ENCODE measurements at regions not wholly inside any gene's neighbourhood (a gene's known extent, or its start where the extent isn't known, plus 50 kb on each side); places are given as distances from the start of the nearest gene placed in this dataset.

GRCh38 chr13:107901996-107902562, 313.3 kb downstream of the LIG4 start:
- ChIA-PET POLR2A (no interaction called here), CTCF (no interaction called here)
- no peak overlapping the region for H3K4me3 Mint-ChIP-seq
- H3K27me3 ChIP-seq (ENCODE audit: control insufficient read depth in 1 of 2, insufficient read depth in 2 of 2, low read length in 2 of 2) = no peaks in the 10 kb centered on the region
- H3K27ac ChIP-seq (ENCODE audit: low read depth in 1 of 2, low read length in 2 of 2) = no peak overlapping the region
- no peak overlapping the region for H3K27ac Mint-ChIP-seq
- DNase-seq (no peak), ATAC-seq (ENCODE audit: poor library complexity) (no peak)
- no peaks in the 10 kb centered on the region for H3K4me1 ChIP-seq (ENCODE audit: insufficient read depth, low read length)
- H3K36me3 Mint-ChIP-seq (ENCODE audit: low read depth) = no peaks in the 10 kb centered on the region
- TF ChIP-seq, protein P1, sequence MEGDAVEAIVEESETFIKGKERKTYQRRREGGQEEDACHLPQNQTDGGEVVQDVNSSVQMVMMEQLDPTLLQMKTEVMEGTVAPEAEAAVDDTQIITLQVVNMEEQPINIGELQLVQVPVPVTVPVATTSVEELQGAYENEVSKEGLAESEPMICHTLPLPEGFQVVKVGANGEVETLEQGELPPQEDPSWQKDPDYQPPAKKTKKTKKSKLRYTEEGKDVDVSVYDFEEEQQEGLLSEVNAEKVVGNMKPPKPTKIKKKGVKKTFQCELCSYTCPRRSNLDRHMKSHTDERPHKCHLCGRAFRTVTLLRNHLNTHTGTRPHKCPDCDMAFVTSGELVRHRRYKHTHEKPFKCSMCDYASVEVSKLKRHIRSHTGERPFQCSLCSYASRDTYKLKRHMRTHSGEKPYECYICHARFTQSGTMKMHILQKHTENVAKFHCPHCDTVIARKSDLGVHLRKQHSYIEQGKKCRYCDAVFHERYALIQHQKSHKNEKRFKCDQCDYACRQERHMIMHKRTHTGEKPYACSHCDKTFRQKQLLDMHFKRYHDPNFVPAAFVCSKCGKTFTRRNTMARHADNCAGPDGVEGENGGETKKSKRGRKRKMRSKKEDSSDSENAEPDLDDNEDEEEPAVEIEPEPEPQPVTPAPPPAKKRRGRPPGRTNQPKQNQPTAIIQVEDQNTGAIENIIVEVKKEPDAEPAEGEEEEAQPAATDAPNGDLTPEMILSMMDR (IDR thresholded peaks at IDR 0.05) = no peak
- H3K4me1 Mint-ChIP-seq (ENCODE audit: low read depth) = no peaks in the 10 kb centered on the region
- no peak overlapping the region for H3K4me3 ChIP-seq (ENCODE audit: low read length)
- peaks cover 4% of the 10 kb centered on the region for H3K9me3 Mint-ChIP-seq
- no peaks in the 10 kb centered on the region for H3K27me3 Mint-ChIP-seq
- peaks cover 0 to 3% of the 10 kb centered on the region in 2 experiments for H3K9me3 ChIP-seq (ENCODE audit: control insufficient read depth in 1 of 2, insufficient read depth in 1 of 2, low read length in 2 of 2)
- intact Hi-C loops (cut with DNase I, micrococcal nuclease) = no loop called here
- H3K36me3 ChIP-seq (ENCODE audit: insufficient read depth, low read length) = no peaks in the 10 kb centered on the region

DNA sequence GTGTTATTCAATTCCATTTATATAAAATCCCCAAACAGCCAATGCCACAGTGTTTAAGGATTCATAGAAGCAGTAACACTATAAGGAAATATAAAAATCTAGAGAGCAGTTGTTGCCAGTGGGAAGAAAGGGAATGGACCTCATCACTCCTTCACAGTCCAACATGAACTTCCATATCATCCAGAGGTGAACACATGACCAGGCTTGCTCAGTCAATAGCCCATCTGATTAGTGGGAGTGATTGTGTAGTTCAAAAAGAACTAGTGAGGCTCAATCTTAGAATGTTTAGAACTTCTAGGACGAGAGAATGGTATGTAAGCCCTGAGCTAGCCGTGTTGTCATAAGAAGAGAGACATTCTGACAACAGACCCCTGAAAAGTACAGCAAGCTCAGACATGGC, 314.1 kb downstream of the LIG4 start:
- Histone ChIP-seq H3K27ac (ENCODE audit: low read depth in 1 of 2, low read length in 2 of 2) (no peak overlapping the region), H3K4me1 (ENCODE audit: insufficient read depth, low read length) (no peaks in the 10 kb centered on the region), H3K4me3 (ENCODE audit: low read length) (no peak overlapping the region), H3K27me3 (ENCODE audit: control insufficient read depth in 1 of 2, insufficient read depth in 2 of 2, low read length in 2 of 2) (no peaks in the 10 kb centered on the region), H3K9me3 (ENCODE audit: control insufficient read depth in 1 of 2, insufficient read depth in 1 of 2, low read length in 2 of 2) (peaks cover 0 to 3% of the 10 kb centered on the region in 2 experiments), H3K36me3 (ENCODE audit: insufficient read depth, low read length) (no peaks in the 10 kb centered on the region)
- Mint-ChIP-seq H3K27me3 (no peaks in the 10 kb centered on the region), H3K4me3 (no peak overlapping the region), H3K4me1 (ENCODE audit: low read depth) (no peaks in the 10 kb centered on the region), H3K36me3 (ENCODE audit: low read depth) (no peaks in the 10 kb centered on the region), H3K9me3 (peaks cover 4% of the 10 kb centered on the region), H3K27ac (no peak overlapping the region)
- TF ChIP-seq, protein P1 (IDR thresholded peaks at IDR 0.05) = no peak
- no peak for DNase-seq
- intact Hi-C loops (cut with DNase I, micrococcal nuclease) = no loop called here
- ChIA-PET CTCF (no interaction called here), POLR2A (no interaction called here)
- ATAC-seq (ENCODE audit: poor library complexity) = no peak

DNA sequence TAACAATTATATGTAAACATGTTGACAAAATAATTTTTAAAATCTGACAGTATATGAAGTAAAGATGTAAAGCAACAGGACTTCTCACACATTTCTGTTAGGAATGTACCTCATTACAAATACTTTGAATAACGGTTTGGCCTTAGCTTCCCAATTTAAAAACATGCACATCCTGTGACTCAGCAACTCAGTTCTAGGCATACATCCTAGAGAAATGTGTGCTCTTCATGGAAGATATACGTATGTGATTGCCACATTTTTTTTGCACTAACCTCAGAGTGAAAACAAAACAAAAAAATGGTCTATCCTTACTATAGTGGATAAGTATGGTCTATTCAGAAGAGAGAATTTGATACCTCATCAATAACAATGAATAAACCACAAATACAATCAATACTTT, 314.6 kb downstream of the LIG4 start:
- ATAC-seq (ENCODE audit: poor library complexity) (no peak), DNase-seq (no peak)
- TF ChIP-seq, protein P1 (IDR thresholded peaks at IDR 0.05) = no peak
- H3K4me1 ChIP-seq (ENCODE audit: insufficient read depth, low read length) = no peaks in the 10 kb centered on the region
- H3K36me3 ChIP-seq (ENCODE audit: insufficient read depth, low read length) = no peaks in the 10 kb centered on the region
- intact Hi-C loops (cut with DNase I, micrococcal nuclease) = no loop called here
- peaks cover 0 to 3% of the 10 kb centered on the region in 2 experiments for H3K9me3 ChIP-seq (ENCODE audit: control insufficient read depth in 1 of 2, insufficient read depth in 1 of 2, low read length in 2 of 2)
- POLR2A ChIA-PET = no interaction called here
- no peak overlapping the region for H3K27ac ChIP-seq (ENCODE audit: low read depth in 1 of 2, low read length in 2 of 2)
- H3K27ac Mint-ChIP-seq = no peak overlapping the region
- H3K27me3 Mint-ChIP-seq = no peaks in the 10 kb centered on the region
- CTCF ChIA-PET = no interaction called here
- H3K9me3 Mint-ChIP-seq = peaks cover 4% of the 10 kb centered on the region
- H3K36me3 Mint-ChIP-seq (ENCODE audit: low read depth) = no peaks in the 10 kb centered on the region
- no peak overlapping the region for H3K4me3 ChIP-seq (ENCODE audit: low read length)
- H3K4me3 Mint-ChIP-seq = no peak overlapping the region
- no peaks in the 10 kb centered on the region for H3K27me3 ChIP-seq (ENCODE audit: control insufficient read depth in 1 of 2, insufficient read depth in 2 of 2, low read length in 2 of 2)
- no peaks in the 10 kb centered on the region for H3K4me1 Mint-ChIP-seq (ENCODE audit: low read depth)

Measured in CD4-positive, alpha-beta T cell (primary cell).